DOHH2 (cell line): ENCODE measurements at regions not wholly inside any gene's neighbourhood (a gene's known extent, or its start where the extent isn't known, plus 50 kb on each side); places are given as distances from the start of the nearest gene placed in this dataset.
"Not testable (repeated sequence)": the region's sequence is repeated elsewhere in the genome, so short reads cannot be mapped to it uniquely, and the experiment has no call there.

Experiments used
- H3F3A ChIP-seq: fragments of 200-600 bp; sonication (generic), shearing (Covaris generic); 2 replicates; pipeline ENCODE4 v1.6.0; 2016; ENCODE audit warnings: antibody characterized with exemption, mild to moderate bottlenecking; ENCODE audit not compliant: control insufficient read depth, insufficient read depth
- H3K27ac ChIP-seq: fragments of 200-600 bp; sonication (generic); 2 replicates; pipeline ENCODE4 v1.5.1; 2014; ENCODE audit warnings: low read depth, mild to moderate bottlenecking, low read length, moderate library complexity
- H3K27me3 ChIP-seq: fragments of 200-600 bp; sonication (generic); 2 replicates; pipeline ENCODE4 v1.6.1; 2014; ENCODE audit warnings: mild to moderate bottlenecking, low read length, mixed read lengths; ENCODE audit not compliant: control insufficient read depth
- H3K36me3 ChIP-seq: fragments of 200-600 bp; sonication (generic); 2 replicates; pipeline ENCODE4 v1.6.1; 2014; ENCODE audit warnings: mild to moderate bottlenecking, low read length, moderate library complexity, mixed read lengths; ENCODE audit not compliant: control insufficient read depth
- H3K4me1 ChIP-seq: fragments of 200-600 bp; sonication (generic); 2 replicates; pipeline ENCODE4 v1.6.1; 2014; ENCODE audit warnings: mild to moderate bottlenecking, low read length, mixed read lengths; ENCODE audit not compliant: control insufficient read depth
- H3K4me2 ChIP-seq: fragments of 200-600 bp; sonication (generic); 2 replicates; pipeline ENCODE4 v1.6.0; 2014; ENCODE audit warnings: mild to moderate bottlenecking, low read length, moderate library complexity
- H3K4me3 ChIP-seq: fragments of 200-600 bp; sonication (generic); 2 replicates; pipeline ENCODE4 v1.5.1; 2014; ENCODE audit warnings: mild to moderate bottlenecking, low read length, mixed read lengths
- H3K79me2 ChIP-seq: fragments of 200-600 bp; sonication (generic); 2 replicates; pipeline ENCODE4 v1.6.1; 2014; ENCODE audit warnings: mild to moderate bottlenecking, low read length, mixed read lengths; ENCODE audit not compliant: control insufficient read depth
- H3K9me2 ChIP-seq: fragments of 200-600 bp; sonication (generic); replicated peaks from 2 replicates; pipeline ENCODE4 v1.6.1; 2014; ENCODE audit warnings: mild to moderate bottlenecking, low read length, mixed read lengths; ENCODE audit not compliant: control insufficient read depth
- H3K9me3 ChIP-seq: fragments of 200-600 bp; sonication (generic); 2 replicates; pipeline ENCODE4 v1.6.1; 2014; ENCODE audit warnings: antibody characterized with exemption, low read length, mixed read lengths; ENCODE audit not compliant: control insufficient read depth, insufficient read depth
- H4K20me1 ChIP-seq: fragments of 200-600 bp; sonication (generic); 2 replicates; pipeline ENCODE4 v1.6.0; 2014; ENCODE audit warnings: low read depth, mild to moderate bottlenecking, antibody characterized with exemption, low read length, moderate library complexity; ENCODE audit not compliant: control insufficient read depth, insufficient read depth
- EZH2phosphoT487 ChIP-seq: fragments of 200-600 bp; sonication (generic); IDR thresholded peaks from 2 replicates; pipeline ENCODE4 v1.6.1; 2017; ENCODE audit warnings: borderline replicate concordance, mild to moderate bottlenecking, antibody characterized with exemption, low read length, moderate library complexity, mixed read lengths
- TF ChIP-seq, protein P1 (sequence below): fragments of 200-600 bp; sonication (generic); IDR thresholded peaks from one replicate; pipeline ENCODE4 v1.5.1; 2014; ENCODE audit warnings: antibody characterized with exemption, mild to moderate bottlenecking, low read depth, low read length; ENCODE audit not compliant: poor library complexity, severe bottlenecking

DNA sequence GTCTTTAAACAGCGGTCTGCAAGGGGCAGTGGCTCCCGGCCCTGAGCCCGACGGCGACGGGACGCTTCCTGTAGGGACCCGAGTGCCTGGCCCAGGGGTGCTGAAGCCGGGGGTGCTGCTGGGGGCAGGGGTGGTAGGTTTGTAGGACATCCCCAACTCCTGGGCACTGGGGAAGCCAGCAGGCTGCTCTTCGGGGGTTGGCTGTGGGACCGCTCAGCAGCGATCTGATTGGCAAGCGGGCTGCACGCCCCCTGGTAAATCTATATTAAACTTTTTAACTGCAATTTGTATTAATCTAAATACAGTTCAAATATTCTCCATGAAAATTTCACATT is 1510.0 kb downstream of the FOXD4L5 start:
- H4K20me1 ChIP-seq: not testable (repeated sequence)

DNA sequence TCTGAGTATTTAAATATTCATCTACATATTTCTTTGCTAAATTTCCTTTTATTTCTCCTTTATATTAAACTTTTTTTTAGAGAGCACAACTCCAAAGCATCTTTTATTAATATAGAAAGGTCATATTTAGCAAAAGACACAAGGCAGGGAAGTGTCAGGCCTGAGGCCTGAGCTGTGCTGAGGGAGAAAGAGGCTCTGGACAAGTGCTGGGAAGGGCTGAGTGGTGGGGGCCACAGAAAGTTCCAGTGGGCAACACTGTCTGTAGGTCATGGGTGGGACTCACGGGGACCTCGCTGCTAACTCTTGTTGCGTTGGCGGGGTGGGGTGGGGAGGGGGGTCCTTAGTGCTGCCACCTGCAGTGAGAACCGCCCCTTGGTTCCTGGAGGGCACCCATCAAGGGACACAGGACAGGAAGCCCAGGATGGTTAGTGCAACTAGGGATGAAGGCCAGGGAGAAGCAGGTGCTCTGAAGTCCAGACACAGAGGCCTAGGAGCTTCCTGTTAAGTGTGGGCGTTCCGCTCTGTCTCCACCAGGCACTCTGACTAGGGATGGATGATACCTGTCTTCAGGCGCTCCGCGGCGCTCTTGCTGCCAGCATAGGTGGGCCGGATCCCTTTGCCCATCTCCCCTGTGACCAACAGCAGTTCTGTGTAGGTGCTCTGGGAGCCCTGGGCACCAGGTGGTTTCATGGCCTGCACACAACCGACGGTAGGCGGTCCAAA is 1510.5 kb downstream of the FOXD4L5 start:
- H3K27ac ChIP-seq, H3F3A ChIP-seq, H3K9me3 ChIP-seq, H3K27me3 ChIP-seq, H3K4me3 ChIP-seq, H3K4me2 ChIP-seq, H3K36me3 ChIP-seq, H3K79me2 ChIP-seq, H3K4me1 ChIP-seq, H4K20me1 ChIP-seq, H3K9me2 ChIP-seq: not testable (repeated sequence)

More for the DNA sequence above, 1510.0 kb downstream of the FOXD4L5 start:
- H3K4me2 ChIP-seq, H3K27me3 ChIP-seq, H3F3A ChIP-seq, H3K79me2 ChIP-seq, H3K4me1 ChIP-seq, H3K4me3 ChIP-seq, H3K9me3 ChIP-seq, H3K27ac ChIP-seq, H3K36me3 ChIP-seq, H3K9me2 ChIP-seq: not testable (repeated sequence)

DNA sequence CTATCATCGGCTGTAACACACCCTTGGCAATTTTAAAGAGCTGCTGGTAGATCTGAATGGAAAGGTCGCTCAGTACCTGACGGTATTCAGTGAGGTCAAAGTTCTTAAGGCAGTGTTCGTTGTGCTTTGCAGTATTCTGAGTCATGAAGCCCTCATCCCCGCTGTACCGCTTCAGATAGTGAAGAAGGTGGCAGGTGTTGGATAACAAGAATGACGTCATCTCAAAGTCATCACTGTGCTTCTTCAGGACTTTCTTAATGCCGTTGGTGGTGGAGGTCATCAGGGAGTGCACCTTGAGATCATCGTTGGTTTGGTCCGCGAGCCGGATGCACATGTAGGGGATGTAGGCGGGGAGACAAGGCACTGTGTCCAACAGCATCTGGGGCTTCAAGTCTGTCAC is 1522.8 kb downstream of the FOXD4L5 start:
- H3K27ac ChIP-seq, H3K36me3 ChIP-seq, H3K4me3 ChIP-seq, H3F3A ChIP-seq, H3K9me2 ChIP-seq, H3K27me3 ChIP-seq, H3K79me2 ChIP-seq, H4K20me1 ChIP-seq, H3K4me2 ChIP-seq, H3K9me3 ChIP-seq, H3K4me1 ChIP-seq: not testable (repeated sequence)

DNA sequence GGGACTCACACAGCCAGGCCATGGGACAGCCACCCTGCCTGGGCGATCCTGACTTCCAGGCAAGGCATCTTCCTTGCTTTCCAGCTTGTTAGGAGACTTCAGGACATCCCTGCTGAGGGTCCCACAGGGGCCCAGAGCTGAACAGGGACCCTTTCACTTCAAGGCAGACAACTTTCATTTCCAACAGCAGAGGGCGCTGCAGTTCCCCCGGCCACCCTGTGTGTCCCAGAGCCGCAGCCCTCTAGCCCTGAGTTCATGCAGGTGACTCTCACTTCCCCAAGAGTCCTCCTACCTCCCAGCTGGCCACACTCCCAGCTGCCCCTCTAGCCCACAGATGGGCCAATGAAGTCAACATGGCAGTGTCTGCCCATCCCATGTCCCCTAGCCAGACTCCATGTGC is 1556.0 kb downstream of the FOXD4L5 start:
- H3K9me2 ChIP-seq, H4K20me1 ChIP-seq, H3K27ac ChIP-seq, H3K27me3 ChIP-seq, H3K79me2 ChIP-seq, H3K36me3 ChIP-seq, H3K9me3 ChIP-seq, H3F3A ChIP-seq, H3K4me2 ChIP-seq, H3K4me1 ChIP-seq, H3K4me3 ChIP-seq: not testable (repeated sequence)
- TF ChIP-seq, protein P1, sequence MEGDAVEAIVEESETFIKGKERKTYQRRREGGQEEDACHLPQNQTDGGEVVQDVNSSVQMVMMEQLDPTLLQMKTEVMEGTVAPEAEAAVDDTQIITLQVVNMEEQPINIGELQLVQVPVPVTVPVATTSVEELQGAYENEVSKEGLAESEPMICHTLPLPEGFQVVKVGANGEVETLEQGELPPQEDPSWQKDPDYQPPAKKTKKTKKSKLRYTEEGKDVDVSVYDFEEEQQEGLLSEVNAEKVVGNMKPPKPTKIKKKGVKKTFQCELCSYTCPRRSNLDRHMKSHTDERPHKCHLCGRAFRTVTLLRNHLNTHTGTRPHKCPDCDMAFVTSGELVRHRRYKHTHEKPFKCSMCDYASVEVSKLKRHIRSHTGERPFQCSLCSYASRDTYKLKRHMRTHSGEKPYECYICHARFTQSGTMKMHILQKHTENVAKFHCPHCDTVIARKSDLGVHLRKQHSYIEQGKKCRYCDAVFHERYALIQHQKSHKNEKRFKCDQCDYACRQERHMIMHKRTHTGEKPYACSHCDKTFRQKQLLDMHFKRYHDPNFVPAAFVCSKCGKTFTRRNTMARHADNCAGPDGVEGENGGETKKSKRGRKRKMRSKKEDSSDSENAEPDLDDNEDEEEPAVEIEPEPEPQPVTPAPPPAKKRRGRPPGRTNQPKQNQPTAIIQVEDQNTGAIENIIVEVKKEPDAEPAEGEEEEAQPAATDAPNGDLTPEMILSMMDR: peak; percentile 36

DNA sequence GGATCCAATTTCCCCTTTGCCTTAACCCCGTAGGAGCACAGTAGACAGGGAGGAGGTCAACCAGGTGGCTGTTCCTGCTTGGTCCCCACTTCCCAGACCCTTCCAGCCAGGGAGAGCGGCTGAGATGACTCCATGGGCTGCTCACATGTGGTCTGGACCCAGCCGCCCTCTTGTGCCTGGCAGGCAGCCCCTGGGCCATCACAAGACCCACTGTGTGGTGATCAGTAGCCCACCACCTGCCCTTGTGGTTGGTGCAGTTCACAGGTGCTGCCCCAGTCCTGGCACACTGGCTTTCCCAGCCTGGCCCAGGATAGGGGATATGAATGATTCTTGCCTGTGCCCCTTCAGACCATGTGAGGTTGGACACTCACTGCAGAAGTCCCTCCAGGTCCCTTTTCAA is 1556.7 kb downstream of the FOXD4L5 start:
- no peaks in the 10 kb centered on the region for H3K27me3 ChIP-seq

DNA sequence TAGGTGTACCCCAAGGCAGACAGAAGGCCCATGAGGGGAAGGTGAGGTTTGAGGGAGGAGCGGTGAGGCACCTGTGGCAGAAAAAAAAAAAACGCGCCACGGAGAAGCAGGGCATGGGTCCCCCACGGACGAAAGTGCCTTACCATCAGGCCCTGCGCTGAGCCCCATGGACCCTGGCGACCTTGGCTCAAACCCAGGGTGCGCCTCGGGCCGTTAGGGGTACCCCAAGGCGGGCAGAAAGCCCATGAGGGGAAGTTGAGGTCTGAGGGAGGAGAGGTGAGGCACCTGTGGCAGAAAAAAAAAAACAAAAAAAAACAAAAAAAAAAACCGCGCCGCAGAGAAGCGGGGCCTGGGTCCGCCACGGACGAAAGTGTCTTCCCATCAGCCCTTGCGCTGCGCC is 1576.7 kb downstream of the FOXD4L5 start:
- H3K9me2 ChIP-seq, H3K9me3 ChIP-seq, H3K36me3 ChIP-seq, H3K4me1 ChIP-seq, H3K27me3 ChIP-seq, H4K20me1 ChIP-seq, H3K4me3 ChIP-seq, H3K27ac ChIP-seq, H3K79me2 ChIP-seq, H3K4me2 ChIP-seq, H3F3A ChIP-seq: not testable (repeated sequence)

More for the DNA sequence above, 1556.7 kb downstream of the FOXD4L5 start:
- no peaks in the 10 kb centered on the region for H3K9me3 ChIP-seq
- no peaks in the 10 kb centered on the region for H3K79me2 ChIP-seq
- H4K20me1 ChIP-seq: no peaks in the 10 kb centered on the region
- no peaks in the 10 kb centered on the region for H3K36me3 ChIP-seq
- no peak for TF ChIP-seq EZH2phosphoT487
- TF ChIP-seq, protein P1: no peak
- no peaks in the 10 kb centered on the region for H3F3A ChIP-seq
- no peak overlapping the region for H3K27ac ChIP-seq
- no peak overlapping the region for H3K4me2 ChIP-seq
- H3K4me3 ChIP-seq: no peak overlapping the region
- H3K4me1 ChIP-seq: no peaks in the 10 kb centered on the region
- no peaks in the 10 kb centered on the region for H3K9me2 ChIP-seq

DNA sequence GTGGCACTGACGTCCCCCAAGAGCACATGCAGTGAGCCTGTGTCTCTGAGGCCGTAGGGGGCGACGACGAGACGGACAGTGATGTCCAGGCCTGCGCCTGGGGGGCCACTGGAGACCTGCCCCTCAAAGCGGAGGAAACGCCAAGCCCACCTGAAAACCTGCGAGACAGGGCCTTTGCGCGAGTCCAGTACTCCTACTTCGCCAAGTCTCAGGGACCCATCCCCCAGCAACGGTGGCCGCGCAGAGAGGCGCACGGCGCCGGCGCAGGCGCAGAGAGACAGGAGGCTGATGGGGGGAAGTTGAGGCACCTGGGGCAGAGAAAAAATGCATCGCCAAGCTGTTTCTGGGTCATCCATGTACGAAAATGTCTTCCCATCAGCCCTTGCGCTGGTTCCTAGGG is 1580.6 kb downstream of the FOXD4L5 start:
- not testable (repeated sequence) for H3K36me3 ChIP-seq, H3K27me3 ChIP-seq, H3F3A ChIP-seq, H4K20me1 ChIP-seq, H3K79me2 ChIP-seq, H3K9me2 ChIP-seq, H3K4me1 ChIP-seq, H3K4me2 ChIP-seq, H3K27ac ChIP-seq, H3K4me3 ChIP-seq, H3K9me3 ChIP-seq
